SK-N-SH (cell line): ENCODE measurements at regions not wholly inside any gene's neighbourhood (a gene's known extent, or its start where the extent isn't known, plus 50 kb on each side); places are given as distances from the start of the nearest gene placed in this dataset.

Experiments used
- CHD2 ChIP-seq: fragments of 150-350 bp; IDR thresholded peaks from 2 replicates; pipeline ENCODE4 v1.6.1; 2018; ENCODE audit warnings: low read length; ENCODE audit not compliant: partially characterized antibody
- EP300 ChIP-seq, 2 experiments: IDR thresholded peaks; 2 replicates each; pipeline versions ENCODE4 v1.4.0 to v1.6.1; 2012; ENCODE audit warnings: borderline replicate concordance in 1 of 2, low read depth in 1 of 2, low read length in 1 of 2
- EZH2phosphoT487 ChIP-seq: fragments of 200-600 bp; sonication (generic); IDR thresholded peaks from 2 replicates; pipeline ENCODE4 v1.6.1; 2017; ENCODE audit warnings: low read depth, mixed run types, mild to moderate bottlenecking, antibody characterized with exemption, moderate library complexity, borderline replicate concordance
- GATA2 ChIP-seq: sonication (generic); formaldehyde crosslinking; IDR thresholded peaks from 2 replicates; pipeline ENCODE4 v1.5.0; 2020; ENCODE audit warnings: mild to moderate bottlenecking, missing genetic modification reagents
- JUND ChIP-seq: IDR thresholded peaks from 2 replicates; pipeline ENCODE4 v1.4.0; 2012
- NFIC ChIP-seq: IDR thresholded peaks from 2 replicates; pipeline ENCODE4 v1.4.0; 2012; ENCODE audit warnings: borderline replicate concordance
- POLR2AphosphoS5 ChIP-seq: IDR thresholded peaks from 2 replicates; pipeline ENCODE4 v1.6.1; 2012; ENCODE audit warnings: low read depth, low read length
- RAD21 ChIP-seq: IDR thresholded peaks from 2 replicates; pipeline ENCODE4 v1.6.1; 2012; ENCODE audit warnings: mild to moderate bottlenecking, low read length
- RFX5 ChIP-seq: IDR thresholded peaks from 2 replicates; pipeline ENCODE4 v1.6.1; 2012; ENCODE audit warnings: mild to moderate bottlenecking, improper control_type of control experiment, low read length
- TAF1 ChIP-seq: IDR thresholded peaks from 2 replicates; pipeline ENCODE4 v1.6.1; 2012; ENCODE audit warnings: low read depth, mild to moderate bottlenecking, low read length, moderate library complexity, borderline replicate concordance
- TCF12 ChIP-seq: IDR thresholded peaks from 2 replicates; pipeline ENCODE4 v1.4.0; 2012
- TF ChIP-seq, protein P1 (sequence below): fragments of 200-600 bp; sonication (generic); IDR thresholded peaks from 2 replicates; pipeline ENCODE4 v1.6.1; 2017; ENCODE audit warnings: antibody characterized with exemption, mild to moderate bottlenecking, moderate library complexity
- TF ChIP-seq, protein P2 (sequence below): IDR thresholded peaks from 2 replicates; pipeline ENCODE4 v1.4.0; 2012; ENCODE audit warnings: low read depth, borderline replicate concordance
- TF ChIP-seq, protein P3 (sequence below): fragments of 150-350 bp; IDR thresholded peaks from 2 replicates; pipeline ENCODE4 v1.6.1; 2017; ENCODE audit warnings: antibody characterized with exemption, low read length, low read depth, borderline replicate concordance

DNA sequence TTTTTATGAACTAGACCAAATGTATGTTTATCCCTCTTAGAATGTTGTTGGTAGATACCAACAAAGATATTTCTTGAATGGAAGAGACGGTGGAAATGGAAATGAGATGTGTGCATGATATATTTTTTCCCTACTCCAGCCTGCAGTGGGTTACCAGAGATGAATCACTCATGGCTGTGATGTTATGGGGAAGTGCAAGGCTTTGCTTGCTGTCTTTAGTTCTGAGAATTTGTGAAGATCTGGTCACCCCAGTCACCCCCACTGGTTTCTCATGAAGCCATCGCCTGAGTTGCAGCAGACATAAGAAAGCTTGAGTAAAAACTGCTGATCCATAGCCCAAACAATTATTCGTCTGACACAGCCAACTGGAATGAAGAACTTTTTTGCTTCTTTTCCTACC lies 78.1 kb upstream of the EOMES start:
- no peak for TF ChIP-seq RAD21
- no peak for TF ChIP-seq EZH2phosphoT487
- TF ChIP-seq NFIC: no peak
- TF ChIP-seq, protein P1, sequence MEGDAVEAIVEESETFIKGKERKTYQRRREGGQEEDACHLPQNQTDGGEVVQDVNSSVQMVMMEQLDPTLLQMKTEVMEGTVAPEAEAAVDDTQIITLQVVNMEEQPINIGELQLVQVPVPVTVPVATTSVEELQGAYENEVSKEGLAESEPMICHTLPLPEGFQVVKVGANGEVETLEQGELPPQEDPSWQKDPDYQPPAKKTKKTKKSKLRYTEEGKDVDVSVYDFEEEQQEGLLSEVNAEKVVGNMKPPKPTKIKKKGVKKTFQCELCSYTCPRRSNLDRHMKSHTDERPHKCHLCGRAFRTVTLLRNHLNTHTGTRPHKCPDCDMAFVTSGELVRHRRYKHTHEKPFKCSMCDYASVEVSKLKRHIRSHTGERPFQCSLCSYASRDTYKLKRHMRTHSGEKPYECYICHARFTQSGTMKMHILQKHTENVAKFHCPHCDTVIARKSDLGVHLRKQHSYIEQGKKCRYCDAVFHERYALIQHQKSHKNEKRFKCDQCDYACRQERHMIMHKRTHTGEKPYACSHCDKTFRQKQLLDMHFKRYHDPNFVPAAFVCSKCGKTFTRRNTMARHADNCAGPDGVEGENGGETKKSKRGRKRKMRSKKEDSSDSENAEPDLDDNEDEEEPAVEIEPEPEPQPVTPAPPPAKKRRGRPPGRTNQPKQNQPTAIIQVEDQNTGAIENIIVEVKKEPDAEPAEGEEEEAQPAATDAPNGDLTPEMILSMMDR: no peak
- no peak for TF ChIP-seq CHD2
- TF ChIP-seq POLR2AphosphoS5: no peak
- no peak for TF ChIP-seq GATA2 (CRISPR knock-in tag)
- no peak for TF ChIP-seq TCF12
- TF ChIP-seq TAF1: no peak
- TF ChIP-seq EP300 (IDR thresholded peaks at IDR 0.05; ENCODE audit: borderline replicate concordance in 1 of 2, low read depth in 1 of 2, low read length in 1 of 2): no peak
- TF ChIP-seq RFX5: no peak
- TF ChIP-seq, protein P2, sequence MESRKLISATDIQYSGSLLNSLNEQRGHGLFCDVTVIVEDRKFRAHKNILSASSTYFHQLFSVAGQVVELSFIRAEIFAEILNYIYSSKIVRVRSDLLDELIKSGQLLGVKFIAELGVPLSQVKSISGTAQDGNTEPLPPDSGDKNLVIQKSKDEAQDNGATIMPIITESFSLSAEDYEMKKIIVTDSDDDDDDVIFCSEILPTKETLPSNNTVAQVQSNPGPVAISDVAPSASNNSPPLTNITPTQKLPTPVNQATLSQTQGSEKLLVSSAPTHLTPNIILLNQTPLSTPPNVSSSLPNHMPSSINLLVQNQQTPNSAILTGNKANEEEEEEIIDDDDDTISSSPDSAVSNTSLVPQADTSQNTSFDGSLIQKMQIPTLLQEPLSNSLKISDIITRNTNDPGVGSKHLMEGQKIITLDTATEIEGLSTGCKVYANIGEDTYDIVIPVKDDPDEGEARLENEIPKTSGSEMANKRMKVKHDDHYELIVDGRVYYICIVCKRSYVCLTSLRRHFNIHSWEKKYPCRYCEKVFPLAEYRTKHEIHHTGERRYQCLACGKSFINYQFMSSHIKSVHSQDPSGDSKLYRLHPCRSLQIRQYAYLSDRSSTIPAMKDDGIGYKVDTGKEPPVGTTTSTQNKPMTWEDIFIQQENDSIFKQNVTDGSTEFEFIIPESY: no peak
- TF ChIP-seq JUND: no peak
- TF ChIP-seq, protein P3, sequence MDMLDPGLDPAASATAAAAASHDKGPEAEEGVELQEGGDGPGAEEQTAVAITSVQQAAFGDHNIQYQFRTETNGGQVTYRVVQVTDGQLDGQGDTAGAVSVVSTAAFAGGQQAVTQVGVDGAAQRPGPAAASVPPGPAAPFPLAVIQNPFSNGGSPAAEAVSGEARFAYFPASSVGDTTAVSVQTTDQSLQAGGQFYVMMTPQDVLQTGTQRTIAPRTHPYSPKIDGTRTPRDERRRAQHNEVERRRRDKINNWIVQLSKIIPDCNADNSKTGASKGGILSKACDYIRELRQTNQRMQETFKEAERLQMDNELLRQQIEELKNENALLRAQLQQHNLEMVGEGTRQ: no peak
